Transverse colon (tissue), 4 donors: ENCODE measurements at regions not wholly inside any gene's neighbourhood (a gene's known extent, or its start where the extent isn't known, plus 50 kb on each side); places are given as distances from the start of the nearest gene placed in this dataset.
A peak's percentile ranks its signal among the peaks of the same experiment; 100 is the strongest.

Experiments used
- DNase-seq: peaks from one replicate; pipeline ENCODE4 v3.0.0-alpha.2; 2019
- H3K27ac ChIP-seq, 4 donors: fragments of 200-600 bp; sonication (generic); 2 replicates each; pipeline ENCODE4 v1.5.1; 2016 to 2018; ENCODE audit warnings: inconsistent platforms in 4 of 4
- H3K27me3 ChIP-seq: fragments of 200-600 bp; sonication (generic); 2 replicates; pipeline ENCODE4 v1.5.1; 2017; ENCODE audit warnings: inconsistent platforms
- H3K36me3 ChIP-seq, 4 donors: fragments of 200-600 bp; sonication (generic); 2 replicates each; pipeline ENCODE4 v1.5.1; 2017 to 2019; ENCODE audit warnings: inconsistent platforms in 4 of 4
- H3K4me1 ChIP-seq, 4 donors: fragments of 200-600 bp; sonication (generic); 2 replicates each; pipeline ENCODE4 v1.5.1; 2017 to 2020; ENCODE audit warnings: inconsistent platforms in 4 of 4
- H3K4me3 ChIP-seq, 4 donors: fragments of 200-600 bp; sonication (generic); 1 replicate in 1 of 4; 2 replicates in 3 of 4; pipeline versions ENCODE4 v1.5.1 to v1.6.1; 2017 to 2019; ENCODE audit warnings: inconsistent platforms in 4 of 4
- H3K9me3 ChIP-seq, 2 donors: fragments of 200-600 bp; sonication (generic); 2 replicates each; pipeline ENCODE4 v1.5.1; 2017 to 2019; ENCODE audit warnings: inconsistent platforms in 2 of 2
- CTCF ChIP-seq, 5 experiments: fragments of 200-600 bp in 3 of 5; fragments of 450-650 bp in 2 of 5; sonication (generic) in 3 of 5; IDR thresholded peaks; 1 replicate in 2 of 5; 2 replicates in 3 of 5; pipeline ENCODE4 v1.5.1; 2016 to 2017; ENCODE audit warnings: antibody characterized with exemption in 5 of 5, inconsistent platforms in 3 of 5, mild to moderate bottlenecking in 2 of 5, moderate library complexity in 1 of 5
- EP300 ChIP-seq: sonication (generic); formaldehyde crosslinking; IDR thresholded peaks from one replicate; pipeline ENCODE4 v1.6.1; 2017; ENCODE audit warnings: antibody characterized with exemption, low read depth
- POLR2A ChIP-seq: fragments of 450-650 bp; IDR thresholded peaks from one replicate; pipeline ENCODE4 v1.6.1; 2016; ENCODE audit warnings: antibody characterized with exemption, mild to moderate bottlenecking, moderate library complexity
- POLR2AphosphoS5 ChIP-seq, 3 donors: sonication (generic); formaldehyde crosslinking; IDR thresholded peaks; one replicate each; pipeline ENCODE4 v1.6.1; 2016; ENCODE audit warnings: antibody characterized with exemption in 3 of 3
- WGBS, 2 donors: methylation state at CpG; one replicate each; pipeline ENCODE4 v1.1.5; 2018; ENCODE audit warnings: low coverage in 1 of 2; 5-methylcytosine and 5-hydroxymethylcytosine counted together
- in situ Hi-C, 4 donors: fragments of 200-750 bp; cut with MboI; loops; one replicate each; pipeline versions ENCODE4 v1.15.0 to v1.15.1; 2017; ENCODE audit warnings: low sequenced_read_pairs in 3 of 4, low pct_ligation_motif_present in 1 of 4, low pct_unique_long_range_greater_than_20kb in 1 of 4
- intact Hi-C: fragments of 100-400 bp; cut with DNase I; formaldehyde crosslinking; loops from one replicate; pipeline ENCODE4 v1.15.1; 2023; ENCODE audit warnings: low total_unique reads

DNA sequence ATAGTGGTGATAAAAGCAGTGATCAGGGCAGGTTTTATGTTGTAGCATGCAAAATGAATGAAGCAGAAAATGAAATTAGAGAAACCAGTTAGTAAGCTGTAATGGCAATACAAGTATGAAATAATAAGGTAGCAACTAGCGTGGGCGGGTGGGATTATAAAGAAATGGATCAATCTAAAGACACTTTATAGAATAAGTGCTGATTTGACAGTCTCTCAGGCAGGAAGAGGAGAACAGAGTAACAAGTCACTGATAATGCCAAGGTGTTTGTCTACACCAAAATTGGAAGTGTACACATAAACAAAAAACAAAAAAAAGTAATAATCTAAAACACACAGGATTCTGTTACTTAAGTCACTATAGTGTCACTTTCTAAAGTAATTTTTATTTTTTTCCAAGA is 51.0 kb upstream of the PCBP1 start:
- H3K4me1 ChIP-seq: peaks cover 10 to 18% (median 15%) of the 10 kb centered on the region in 4 donors
- H3K4me3 ChIP-seq: no peak overlapping the region
- 89 to 97% methylated on average over 2 of the region's 2 CpGs for WGBS, 2 donors
- no peak for TF ChIP-seq POLR2AphosphoS5 (IDR thresholded peaks at IDR 0.05)
- TF ChIP-seq POLR2A: no peak
- TF ChIP-seq CTCF (IDR thresholded peaks at IDR 0.05): no peak
- no peak for TF ChIP-seq EP300
- H3K27ac ChIP-seq: no peak overlapping the region
- no peaks in the 10 kb centered on the region for H3K36me3 ChIP-seq
- H3K27me3 ChIP-seq: no peaks in the 10 kb centered on the region
- in situ Hi-C loops (no loop called here), intact Hi-C loops (no loop called here)
- no peaks in the 10 kb centered on the region for H3K9me3 ChIP-seq
- no peak for DNase-seq

GRCh38 chr2:70035344-70035844 is 51.9 kb upstream of the PCBP1 start:
- in situ Hi-C loops (no loop called here), intact Hi-C loops (no loop called here)
- Histone ChIP-seq H3K27me3 (no peaks in the 10 kb centered on the region), H3K9me3 (no peaks in the 10 kb centered on the region), H3K36me3 (no peaks in the 10 kb centered on the region), H3K4me3 (no peak overlapping the region), H3K27ac (peak overlapping the region; percentile 36 to 61 (median 48)), H3K4me1 (peaks cover 15 to 19% (median 16%) of the 10 kb centered on the region in 4 donors)
- no peak for DNase-seq
- TF ChIP-seq POLR2A (no peak), EP300 (no peak), CTCF (IDR thresholded peaks at IDR 0.05) (no peak), POLR2AphosphoS5 (IDR thresholded peaks at IDR 0.05) (no peak)
- 38 to 44% methylated on average over 1 of the region's 1 CpG for WGBS, 2 donors

DNA sequence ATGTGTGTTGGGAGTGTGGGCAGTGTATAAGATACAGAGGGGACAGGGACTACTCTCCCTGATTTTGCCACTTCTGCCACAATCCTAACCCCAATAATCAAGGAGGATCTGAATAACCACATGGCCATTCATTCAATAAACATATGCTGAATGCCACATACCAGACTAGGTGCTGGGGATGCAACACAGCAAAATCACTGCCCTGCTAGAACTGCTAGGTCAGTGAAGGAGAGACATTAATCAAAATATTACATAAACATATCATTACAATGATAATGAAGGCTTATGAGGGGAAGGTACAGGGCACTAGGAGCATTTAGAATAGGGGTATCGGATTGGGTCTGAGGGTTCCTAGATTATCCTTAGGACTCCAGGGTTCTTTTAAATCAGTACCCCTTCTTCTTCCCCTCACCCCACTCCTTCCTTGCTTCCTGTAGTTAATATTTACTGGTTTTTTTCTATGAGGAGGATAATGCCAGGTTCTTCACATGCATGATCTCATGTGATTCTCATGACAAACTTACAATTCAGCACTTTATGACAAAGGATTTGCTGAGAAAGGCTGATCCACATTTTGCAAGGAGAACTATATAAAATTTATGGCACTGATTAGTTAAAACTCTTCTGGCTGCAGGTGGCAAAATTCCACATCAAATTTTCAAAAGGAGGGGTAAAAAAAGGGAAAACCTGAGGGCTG is 56.4 kb upstream of the PCBP1 start:
- H3K36me3 ChIP-seq: no peaks in the 10 kb centered on the region
- DNase-seq: no peak
- no peak overlapping the region for H3K4me3 ChIP-seq
- WGBS, 2 donors: 86 to 94% methylated on average over 1 of the region's 1 CpG
- intact Hi-C loops: no loop called here
- H3K9me3 ChIP-seq: no peaks in the 10 kb centered on the region
- in situ Hi-C loops: no loop called here
- H3K27me3 ChIP-seq: no peaks in the 10 kb centered on the region
- peaks cover 18 to 30% (median 22%) of the 10 kb centered on the region in 4 donors for H3K4me1 ChIP-seq
- peak overlapping the region; percentile 61 to 74 (median 71) for H3K27ac ChIP-seq
- TF ChIP-seq EP300: no peak
- no peak for TF ChIP-seq CTCF (IDR thresholded peaks at IDR 0.05)
- TF ChIP-seq POLR2A: no peak
- no peak for TF ChIP-seq POLR2AphosphoS5 (IDR thresholded peaks at IDR 0.05)

DNA sequence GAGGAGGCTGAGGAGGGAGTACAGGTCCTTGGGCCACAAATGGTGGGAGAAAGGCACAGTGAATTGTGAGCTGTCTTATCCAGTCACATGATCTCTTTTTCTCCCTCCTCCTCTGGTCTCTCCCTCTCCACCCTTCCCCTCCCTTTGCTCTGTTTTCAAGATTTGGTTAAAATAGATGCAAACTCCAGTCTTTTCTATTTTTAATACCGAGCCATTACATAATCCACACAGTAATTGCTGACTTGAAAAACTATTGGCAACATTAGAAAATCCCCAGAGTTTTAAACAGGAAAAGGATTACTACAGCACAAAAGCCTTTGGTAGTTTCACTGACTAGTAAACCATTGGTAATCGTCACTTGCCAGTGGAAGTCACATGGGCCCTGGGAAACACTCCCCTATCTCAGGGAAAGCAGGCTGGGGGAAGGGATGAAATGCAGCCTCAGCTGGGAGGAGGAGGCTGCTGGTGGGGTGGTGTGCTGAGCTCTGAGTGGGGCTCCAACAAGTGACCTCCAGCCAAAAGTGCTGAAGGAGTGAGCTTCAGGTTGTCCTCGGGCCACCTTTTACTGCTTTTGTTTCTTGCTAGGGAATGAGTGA is 57.4 kb upstream of the PCBP1 start:
- Histone ChIP-seq H3K27me3 (no peaks in the 10 kb centered on the region), H3K9me3 (no peaks in the 10 kb centered on the region), H3K4me1 (peaks cover 11 to 20% (median 13%) of the 10 kb centered on the region in 4 donors), H3K27ac (peak overlapping the region; percentile 61 to 74 (median 71)), H3K36me3 (no peaks in the 10 kb centered on the region), H3K4me3 (no peak overlapping the region)
- WGBS, 2 donors: 35 to 49% methylated on average over 2 to 3 of the region's 3 CpGs
- peak; percentile 45 for DNase-seq
- in situ Hi-C loops: no loop called here
- intact Hi-C loops: no loop called here
- peak in 2 of 3 donors; percentile 18 to 26 for TF ChIP-seq POLR2AphosphoS5 (IDR thresholded peaks at IDR 0.05)
- TF ChIP-seq CTCF (IDR thresholded peaks at IDR 0.05): no peak
